Parathyroid adenoma (tissue), 2 donors: ENCODE measurements at regions not wholly inside any gene's neighbourhood (a gene's known extent, or its start where the extent isn't known, plus 50 kb on each side); places are given as distances from the start of the nearest gene placed in this dataset.

Experiments
- H2AFZ ChIP-seq: fragments of 300-600 bp; sonication (generic); one replicate; pipeline ENCODE4 v1.7.0; 2017; ENCODE audit warnings: antibody characterized with exemption, mild to moderate bottlenecking
- H3K27ac ChIP-seq: fragments of 300-600 bp; sonication (generic); one replicate; pipeline ENCODE4 v1.7.0; 2017
- H3K27me3 ChIP-seq: fragments of 300-600 bp; sonication (generic); one replicate; pipeline ENCODE4 v1.7.0; 2017; ENCODE audit warnings: low read length; ENCODE audit not compliant: control insufficient read depth, insufficient read depth
- H3K36me3 ChIP-seq: fragments of 300-600 bp; sonication (generic); one replicate; pipeline ENCODE4 v1.7.0; 2017; ENCODE audit warnings: low read length; ENCODE audit not compliant: control insufficient read depth, insufficient read depth
- H3K4me1 ChIP-seq: fragments of 300-600 bp; sonication (generic); one replicate; pipeline ENCODE4 v1.7.0; 2017; ENCODE audit warnings: control low read depth
- H3K4me2 ChIP-seq: fragments of 300-600 bp; sonication (generic); one replicate; pipeline ENCODE4 v1.7.0; 2017; ENCODE audit warnings: low read length
- H3K4me3 ChIP-seq: fragments of 300-600 bp; sonication (generic); one replicate; pipeline ENCODE4 v1.7.0; 2017; ENCODE audit warnings: low read depth, low read length
- H3K79me2 ChIP-seq: fragments of 300-600 bp; sonication (generic); one replicate; pipeline ENCODE4 v1.7.0; 2017; ENCODE audit warnings: control low read depth
- H3K9ac ChIP-seq: fragments of 300-600 bp; sonication (generic); one replicate; pipeline ENCODE4 v1.7.0; 2017; ENCODE audit warnings: mild to moderate bottlenecking
- H3K9me3 ChIP-seq: fragments of 300-600 bp; sonication (generic); one replicate; pipeline ENCODE4 v1.7.0; 2017; ENCODE audit warnings: low read length; ENCODE audit not compliant: control insufficient read depth
- TF ChIP-seq, protein P1 (sequence below): fragments of 300-600 bp; sonication (generic); IDR thresholded peaks from one replicate; pipeline ENCODE4 v1.7.0; 2017; ENCODE audit warnings: antibody characterized with exemption, mild to moderate bottlenecking
- donor health status: primary hyperparathyroidism.

DNA sequence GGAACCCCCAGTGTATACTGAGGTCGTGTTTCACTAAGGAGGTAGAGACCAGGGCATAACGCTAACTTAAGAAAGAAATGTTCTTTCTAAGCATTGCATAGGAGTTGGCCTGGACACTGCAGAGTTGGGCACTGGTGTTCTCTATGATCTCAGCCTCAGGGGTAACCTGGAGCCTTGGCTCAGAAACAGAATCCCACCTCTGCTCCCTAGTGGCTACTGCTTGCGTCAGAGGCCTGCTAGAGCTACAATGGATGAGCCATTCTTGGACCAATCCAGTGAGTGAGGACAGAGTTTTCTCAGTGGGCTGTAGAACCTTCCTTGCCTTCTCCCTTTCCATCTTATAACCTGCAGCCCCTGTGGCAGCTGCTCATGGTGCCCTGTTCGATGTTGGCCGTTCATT, 324.4 kb upstream of the CELF4 start:
- Histone ChIP-seq H3K9me3 (no peaks in the 10 kb centered on the region), H3K4me3 (no peak overlapping the region), H2AFZ (no peak overlapping the region), H3K36me3 (no peaks in the 10 kb centered on the region), H3K27me3 (no peaks in the 10 kb centered on the region), H3K79me2 (no peaks in the 10 kb centered on the region), H3K4me2 (no peak overlapping the region), H3K27ac (no peak overlapping the region), H3K9ac (no peak overlapping the region), H3K4me1 (no peaks in the 10 kb centered on the region)
- TF ChIP-seq, protein P1, sequence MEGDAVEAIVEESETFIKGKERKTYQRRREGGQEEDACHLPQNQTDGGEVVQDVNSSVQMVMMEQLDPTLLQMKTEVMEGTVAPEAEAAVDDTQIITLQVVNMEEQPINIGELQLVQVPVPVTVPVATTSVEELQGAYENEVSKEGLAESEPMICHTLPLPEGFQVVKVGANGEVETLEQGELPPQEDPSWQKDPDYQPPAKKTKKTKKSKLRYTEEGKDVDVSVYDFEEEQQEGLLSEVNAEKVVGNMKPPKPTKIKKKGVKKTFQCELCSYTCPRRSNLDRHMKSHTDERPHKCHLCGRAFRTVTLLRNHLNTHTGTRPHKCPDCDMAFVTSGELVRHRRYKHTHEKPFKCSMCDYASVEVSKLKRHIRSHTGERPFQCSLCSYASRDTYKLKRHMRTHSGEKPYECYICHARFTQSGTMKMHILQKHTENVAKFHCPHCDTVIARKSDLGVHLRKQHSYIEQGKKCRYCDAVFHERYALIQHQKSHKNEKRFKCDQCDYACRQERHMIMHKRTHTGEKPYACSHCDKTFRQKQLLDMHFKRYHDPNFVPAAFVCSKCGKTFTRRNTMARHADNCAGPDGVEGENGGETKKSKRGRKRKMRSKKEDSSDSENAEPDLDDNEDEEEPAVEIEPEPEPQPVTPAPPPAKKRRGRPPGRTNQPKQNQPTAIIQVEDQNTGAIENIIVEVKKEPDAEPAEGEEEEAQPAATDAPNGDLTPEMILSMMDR = no peak

- no peaks in the 10 kb centered on the region for H3K27me3 ChIP-seq
- H2AFZ ChIP-seq = no peak overlapping the region
- no peak overlapping the region for H3K4me3 ChIP-seq
- no peaks in the 10 kb centered on the region for H3K4me1 ChIP-seq
- no peak overlapping the region for H3K9ac ChIP-seq
- H3K36me3 ChIP-seq = no peaks in the 10 kb centered on the region
- H3K27ac ChIP-seq = no peak overlapping the region
- H3K79me2 ChIP-seq = no peaks in the 10 kb centered on the region
- TF ChIP-seq, protein P1 = no peak
- no peaks in the 10 kb centered on the region for H3K9me3 ChIP-seq
- no peak overlapping the region for H3K4me2 ChIP-seq
Observed at GRCh38 chr18:37874721-37875120, 309.1 kb upstream of the CELF4 start.

- TF ChIP-seq, protein P1 = no peak
- Histone ChIP-seq H3K4me1 (no peaks in the 10 kb centered on the region), H3K4me3 (no peak overlapping the region), H3K79me2 (no peaks in the 10 kb centered on the region), H3K36me3 (no peaks in the 10 kb centered on the region), H2AFZ (no peak overlapping the region), H3K4me2 (no peak overlapping the region), H3K27ac (no peak overlapping the region), H3K9me3 (no peaks in the 10 kb centered on the region), H3K9ac (no peak overlapping the region), H3K27me3 (no peaks in the 10 kb centered on the region)
Observed at GRCh38 chr18:37873416-37873815, 307.8 kb upstream of the CELF4 start.

- H3K27ac ChIP-seq = no peak overlapping the region
- no peaks in the 10 kb centered on the region for H3K4me1 ChIP-seq
- H3K9ac ChIP-seq = no peak overlapping the region
- TF ChIP-seq, protein P1 = no peak
- H3K27me3 ChIP-seq = no peaks in the 10 kb centered on the region
- H3K36me3 ChIP-seq = no peaks in the 10 kb centered on the region
- no peaks in the 10 kb centered on the region for H3K9me3 ChIP-seq
- no peak overlapping the region for H3K4me2 ChIP-seq
- H3K79me2 ChIP-seq = no peaks in the 10 kb centered on the region
- no peak overlapping the region for H2AFZ ChIP-seq
- H3K4me3 ChIP-seq = no peak overlapping the region
Observed at GRCh38 chr18:37872562-37872961, 307.0 kb upstream of the CELF4 start.

- H3K4me3 ChIP-seq = no peak overlapping the region
- no peaks in the 10 kb centered on the region for H3K27me3 ChIP-seq
- H3K9ac ChIP-seq = no peak overlapping the region
- no peaks in the 10 kb centered on the region for H3K36me3 ChIP-seq
- H3K27ac ChIP-seq = no peak overlapping the region
- H3K4me1 ChIP-seq = no peaks in the 10 kb centered on the region
- H3K9me3 ChIP-seq = no peaks in the 10 kb centered on the region
- no peak overlapping the region for H2AFZ ChIP-seq
- no peak overlapping the region for H3K4me2 ChIP-seq
- H3K79me2 ChIP-seq = no peaks in the 10 kb centered on the region
- TF ChIP-seq, protein P1 = no peak
Observed at GRCh38 chr18:37871561-37871960, 306.0 kb upstream of the CELF4 start.
